Activated CD8-positive, alpha-beta memory T cell treated with anti-CD3 and anti-CD28 coated beads, Interleukin-2, amount 50 U/mL, for 1 hour (primary cell): ENCODE measurements at regions not wholly inside any gene's neighbourhood (a gene's known extent, or its start where the extent isn't known, plus 50 kb on each side); places are given as distances from the start of the nearest gene placed in this dataset.
"Not testable (repeated sequence)": the region's sequence is repeated elsewhere in the genome, so short reads cannot be mapped to it uniquely, and the experiment has no call there.

ENCODE experiments used
- DNase-seq: peaks from one replicate; pipeline ENCODE4 v3.0.0-alpha.2; 2020; ENCODE audit errors: extremely low read depth

- no peak for DNase-seq
These were observed 738.6 kb upstream of the GJE1 start for GRCh38 chr6:141394125-141394536.

GRCh38 chr6:141393405-141394124 is 739.2 kb upstream of the GJE1 start:
- DNase-seq = no peak

GRCh38 chr6:141391135-141391534 is 741.6 kb upstream of the GJE1 start:
- DNase-seq = not testable (repeated sequence)

GRCh38 chr6:141388666-141389065 is 744.1 kb upstream of the GJE1 start:
- no peak for DNase-seq

- no peak for DNase-seq
These were observed 762.3 kb upstream of the GJE1 start for GRCh38 chr6:141370438-141370837.

- not testable (repeated sequence) for DNase-seq
These were observed 765.9 kb upstream of the GJE1 start for GRCh38 chr6:141366796-141367195.

GRCh38 chr6:141364694-141365093 is 768.0 kb upstream of the GJE1 start:
- DNase-seq = no peak

GRCh38 chr6:141364232-141364631 is 768.5 kb upstream of the GJE1 start:
- no peak for DNase-seq

- DNase-seq = no peak
These were observed 771.2 kb upstream of the GJE1 start for GRCh38 chr6:141361559-141361958.

- no peak for DNase-seq
These were observed 772.8 kb upstream of the GJE1 start for GRCh38 chr6:141359953-141360352.

GRCh38 chr6:141354191-141354955 is 778.4 kb upstream of the GJE1 start:
- no peak for DNase-seq

GRCh38 chr6:141351721-141352120 is 781.0 kb upstream of the GJE1 start:
- no peak for DNase-seq

- DNase-seq = no peak
These were observed 783.0 kb upstream of the GJE1 start for GRCh38 chr6:141349710-141350109.

GRCh38 chr6:141347906-141348492 is 784.7 kb upstream of the GJE1 start:
- DNase-seq = no peak

GRCh38 chr6:141347086-141347485 is 785.6 kb upstream of the GJE1 start:
- DNase-seq = no peak

- no peak for DNase-seq
These were observed 786.2 kb upstream of the GJE1 start for GRCh38 chr6:141346535-141346934.

- DNase-seq = no peak
These were observed 795.5 kb upstream of the GJE1 start for GRCh38 chr6:141337191-141337590.

- no peak for DNase-seq
These were observed 797.0 kb upstream of the GJE1 start for GRCh38 chr6:141335477-141336273.

GRCh38 chr6:141326925-141327324 is 805.8 kb upstream of the GJE1 start:
- DNase-seq = no peak

GRCh38 chr6:141326426-141326825 is 806.3 kb upstream of the GJE1 start:
- DNase-seq = peak; percentile 12

GRCh38 chr6:141321493-141322347 is 811.0 kb upstream of the GJE1 start:
- DNase-seq = no peak
